ENCODE measurements at regions not wholly inside any gene's neighbourhood (a gene's known extent, or its start where the extent isn't known, plus 50 kb on each side); places are given as distances from the start of the nearest gene placed in this dataset.

- no peak overlapping the region for H3K27ac Mint-ChIP-seq (ENCODE audit: unreplicated experiment)
- no peaks in the 10 kb centered on the region for H3K4me1 Mint-ChIP-seq (ENCODE audit: low read depth)
- no peak for DNase-seq (ENCODE audit: low spot score)
- peaks cover 3% of the 10 kb centered on the region for H3K9me3 Mint-ChIP-seq (ENCODE audit: low read depth)
- H3K4me3 Mint-ChIP-seq (ENCODE audit: unreplicated experiment), result no peak overlapping the region
- TF ChIP-seq CTCF (IDR thresholded peaks at IDR 0.05), result no peak
- no peaks in the 10 kb centered on the region for H3K36me3 Mint-ChIP-seq (ENCODE audit: low read depth)
- H3K27me3 Mint-ChIP-seq (ENCODE audit: low read depth), result no peaks in the 10 kb centered on the region
Observed at GRCh38 chrX:4118666-4119530, 405.4 kb upstream of the PRKX start.

DNA sequence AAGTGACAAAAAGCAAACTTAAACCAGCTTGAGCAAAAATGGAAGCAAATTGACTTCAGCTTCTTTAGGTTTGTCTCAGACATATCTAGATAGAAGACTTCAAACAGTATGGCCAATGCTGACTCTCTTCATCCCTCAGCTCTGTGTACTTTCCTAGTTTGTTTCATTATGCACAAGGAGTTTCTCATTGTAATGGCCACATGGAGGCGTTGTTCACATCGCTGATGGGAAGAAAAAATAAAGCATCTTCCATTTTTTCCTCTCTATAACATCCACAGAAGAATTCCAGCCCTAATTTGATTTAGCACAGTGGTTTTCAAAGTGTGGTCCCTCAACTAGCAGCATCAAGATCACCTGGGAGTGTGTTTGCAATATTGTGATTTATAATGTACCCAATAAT is 397.5 kb upstream of the PRKX start:
- H3K4me3 Mint-ChIP-seq (ENCODE audit: unreplicated experiment), result no peak overlapping the region
- no peaks in the 10 kb centered on the region for H3K9me3 Mint-ChIP-seq (ENCODE audit: low read depth)
- H3K27ac Mint-ChIP-seq (ENCODE audit: unreplicated experiment), result no peak overlapping the region
- no peak for DNase-seq (ENCODE audit: low spot score)
- no peak for TF ChIP-seq CTCF (IDR thresholded peaks at IDR 0.05)
- H3K27me3 Mint-ChIP-seq (ENCODE audit: low read depth), result peaks cover 2% of the 10 kb centered on the region
- H3K36me3 Mint-ChIP-seq (ENCODE audit: low read depth), result no peaks in the 10 kb centered on the region
- no peaks in the 10 kb centered on the region for H3K4me1 Mint-ChIP-seq (ENCODE audit: low read depth)

- H3K27ac Mint-ChIP-seq (ENCODE audit: unreplicated experiment), result no peak overlapping the region
- no peaks in the 10 kb centered on the region for H3K27me3 Mint-ChIP-seq (ENCODE audit: low read depth)
- H3K4me1 Mint-ChIP-seq (ENCODE audit: low read depth), result no peaks in the 10 kb centered on the region
- TF ChIP-seq CTCF (IDR thresholded peaks at IDR 0.05), result no peak
- no peaks in the 10 kb centered on the region for H3K36me3 Mint-ChIP-seq (ENCODE audit: low read depth)
- H3K9me3 Mint-ChIP-seq (ENCODE audit: low read depth), result peaks cover 3% of the 10 kb centered on the region
- no peak overlapping the region for H3K4me3 Mint-ChIP-seq (ENCODE audit: unreplicated experiment)
- DNase-seq (ENCODE audit: low spot score), result no peak
Observed at GRCh38 chrX:4094926-4095325, 381.5 kb upstream of the PRKX start.

DNA sequence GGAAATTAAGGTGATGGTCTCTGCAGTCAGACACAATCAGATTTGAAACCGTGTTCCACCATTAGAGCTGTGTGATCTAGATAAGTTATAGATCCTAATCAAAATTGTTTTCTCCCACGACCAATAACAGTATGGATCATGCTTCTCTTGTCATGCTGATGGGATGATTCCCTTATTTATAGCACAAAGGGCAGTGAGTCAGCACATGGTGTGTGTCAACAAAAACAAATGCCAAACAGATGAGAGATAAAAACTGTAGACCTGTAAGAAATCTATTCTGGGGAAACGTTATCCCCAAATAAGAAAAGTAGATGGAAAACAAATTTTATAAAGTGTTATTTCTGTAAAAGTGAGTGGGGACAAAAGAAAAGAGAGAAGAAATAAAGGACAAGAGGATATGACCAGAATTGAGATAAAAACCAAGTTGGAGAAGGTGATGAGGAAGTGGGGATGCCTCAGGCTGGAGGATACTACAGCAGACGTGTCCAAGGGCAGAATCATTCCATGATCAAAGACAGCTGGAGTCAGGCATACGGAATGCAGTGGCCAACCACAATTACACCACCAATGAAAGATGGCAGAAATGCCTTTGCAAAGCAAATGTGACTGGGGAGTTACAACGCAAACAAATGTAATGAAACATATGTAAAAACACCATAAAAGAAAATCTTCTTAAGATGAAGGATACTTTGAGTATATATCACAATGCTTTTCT is 377.8 kb upstream of the PRKX start:
- H3K4me3 Mint-ChIP-seq (ENCODE audit: unreplicated experiment), result no peak overlapping the region
- no peaks in the 10 kb centered on the region for H3K9me3 Mint-ChIP-seq (ENCODE audit: low read depth)
- no peak overlapping the region for H3K27ac Mint-ChIP-seq (ENCODE audit: unreplicated experiment)
- DNase-seq (ENCODE audit: low spot score), result no peak
- no peaks in the 10 kb centered on the region for H3K27me3 Mint-ChIP-seq (ENCODE audit: low read depth)
- H3K36me3 Mint-ChIP-seq (ENCODE audit: low read depth), result no peaks in the 10 kb centered on the region
- H3K4me1 Mint-ChIP-seq (ENCODE audit: low read depth), result no peaks in the 10 kb centered on the region
- TF ChIP-seq CTCF (IDR thresholded peaks at IDR 0.05), result no peak

GRCh38 chrX:4059893-4060292 is 346.4 kb upstream of the PRKX start:
- no peak for DNase-seq (ENCODE audit: low spot score)
- no peaks in the 10 kb centered on the region for H3K4me1 Mint-ChIP-seq (ENCODE audit: low read depth)
- H3K27ac Mint-ChIP-seq (ENCODE audit: unreplicated experiment), result no peak overlapping the region
- H3K9me3 Mint-ChIP-seq (ENCODE audit: low read depth), result peaks cover 7% of the 10 kb centered on the region
- no peaks in the 10 kb centered on the region for H3K27me3 Mint-ChIP-seq (ENCODE audit: low read depth)
- H3K4me3 Mint-ChIP-seq (ENCODE audit: unreplicated experiment), result no peak overlapping the region
- TF ChIP-seq CTCF (IDR thresholded peaks at IDR 0.05), result no peak
- no peaks in the 10 kb centered on the region for H3K36me3 Mint-ChIP-seq (ENCODE audit: low read depth)
